Activated T-helper 17 cell treated with anti-CD3 and anti-CD28 coated beads, Interleukin-2, amount 50 U/mL, for 72 hours (primary cell): ENCODE measurements at regions not wholly inside any gene's neighbourhood (a gene's known extent, or its start where the extent isn't known, plus 50 kb on each side); places are given as distances from the start of the nearest gene placed in this dataset.
"Not testable (repeated sequence)": the region's sequence is repeated elsewhere in the genome, so short reads cannot be mapped to it uniquely, and the experiment has no call there.

Experiments
- ATAC-seq: fragments of 150-1000 bp; cut with Tn5 transposase; replicated peaks from 2 replicates; pipeline ENCODE4 v1.10.0; 2021; ENCODE audit warnings: mild to moderate bottlenecking, moderate library complexity
- H3K27ac Mint-ChIP-seq: one replicate; pipeline ENCODE4 v1.8.0; 2022; ENCODE audit warnings: mixed read lengths
- H3K27me3 Mint-ChIP-seq: one replicate; pipeline ENCODE4 v1.8.0; 2022; ENCODE audit warnings: mixed read lengths
- H3K36me3 Mint-ChIP-seq: one replicate; pipeline ENCODE4 v1.8.0; 2022; ENCODE audit warnings: low read depth, mild to moderate bottlenecking, mixed read lengths
- H3K4me1 Mint-ChIP-seq: one replicate; pipeline ENCODE4 v1.8.0; 2022; ENCODE audit warnings: mixed read lengths
- H3K4me3 Mint-ChIP-seq: one replicate; pipeline ENCODE4 v1.8.0; 2022; ENCODE audit warnings: mild to moderate bottlenecking, mixed read lengths
- H3K9me3 Mint-ChIP-seq: one replicate; pipeline ENCODE4 v1.8.0; 2022; ENCODE audit warnings: mixed read lengths

DNA sequence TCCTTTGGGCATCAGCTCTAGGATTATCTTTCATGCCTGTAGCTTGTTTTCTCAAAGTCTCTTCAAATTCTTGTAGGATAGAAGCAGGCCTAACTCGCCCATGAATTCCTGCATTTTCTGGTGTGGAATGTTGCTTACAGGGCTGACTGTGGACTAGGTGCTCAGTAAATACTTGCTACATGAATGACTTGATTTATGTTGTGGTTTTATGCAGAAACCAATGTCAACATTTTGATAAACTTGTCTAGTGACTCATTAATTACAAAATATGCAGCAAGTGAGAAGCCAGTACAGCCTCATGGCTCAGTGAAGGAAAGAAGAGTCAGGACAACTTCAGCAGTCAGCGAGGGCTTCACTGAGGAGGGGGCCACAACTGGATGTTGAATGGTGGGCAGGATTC lies 110.6 kb upstream of the SIX2 start:
- no peak overlapping the region for H3K4me3 Mint-ChIP-seq
- H3K27me3 Mint-ChIP-seq: no peaks in the 10 kb centered on the region
- no peaks in the 10 kb centered on the region for H3K4me1 Mint-ChIP-seq
- H3K27ac Mint-ChIP-seq: no peak overlapping the region
- H3K9me3 Mint-ChIP-seq: no peaks in the 10 kb centered on the region
- no peak for ATAC-seq
- no peaks in the 10 kb centered on the region for H3K36me3 Mint-ChIP-seq

DNA sequence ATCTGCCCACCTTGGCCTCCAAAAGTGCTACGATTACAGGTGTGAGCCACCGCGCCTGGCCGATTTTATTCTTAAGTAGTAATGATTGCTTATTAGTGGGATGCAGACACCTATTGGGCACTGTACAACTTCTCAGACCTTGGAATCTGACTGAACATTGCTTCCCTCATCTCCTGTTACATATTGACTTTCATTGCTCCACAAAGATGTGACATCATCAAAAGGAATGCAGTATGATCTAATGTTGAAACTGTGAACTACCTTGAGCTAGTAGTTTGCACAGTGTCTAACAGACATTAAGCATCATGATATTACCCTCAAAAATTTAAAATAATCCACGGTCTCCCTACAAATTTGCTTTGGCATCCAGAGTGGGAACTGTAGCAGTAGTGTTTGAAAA lies 109.8 kb upstream of the SIX2 start:
- no peak for ATAC-seq
- Mint-ChIP-seq H3K9me3 (no peaks in the 10 kb centered on the region), H3K27me3 (no peaks in the 10 kb centered on the region), H3K27ac (no peak overlapping the region), H3K4me1 (no peaks in the 10 kb centered on the region), H3K36me3 (no peaks in the 10 kb centered on the region), H3K4me3 (no peak overlapping the region)

DNA sequence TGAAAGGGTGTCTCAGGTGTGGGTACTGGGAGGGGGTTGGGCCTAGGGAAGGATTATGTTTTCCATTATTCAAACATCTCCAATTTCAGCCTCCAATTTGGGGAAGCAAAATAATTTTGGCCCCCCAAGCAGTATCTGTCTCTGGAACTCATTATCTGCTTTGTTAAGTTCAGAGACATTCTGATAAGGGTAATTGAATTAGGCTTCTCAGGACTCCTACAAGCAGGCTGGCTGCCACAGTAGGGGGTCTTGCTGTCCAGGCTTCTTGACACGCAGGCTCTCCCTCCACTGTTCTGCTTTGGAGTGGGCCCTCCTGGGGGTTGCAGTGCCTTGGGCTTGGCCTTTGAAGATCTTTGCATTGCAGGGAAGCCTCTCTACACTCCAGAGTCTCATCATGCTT lies 108.1 kb upstream of the SIX2 start:
- Mint-ChIP-seq H3K9me3 (no peaks in the 10 kb centered on the region), H3K4me3 (no peak overlapping the region), H3K27me3 (no peaks in the 10 kb centered on the region), H3K27ac (no peak overlapping the region), H3K36me3 (no peaks in the 10 kb centered on the region), H3K4me1 (no peaks in the 10 kb centered on the region)
- ATAC-seq: no peak

DNA sequence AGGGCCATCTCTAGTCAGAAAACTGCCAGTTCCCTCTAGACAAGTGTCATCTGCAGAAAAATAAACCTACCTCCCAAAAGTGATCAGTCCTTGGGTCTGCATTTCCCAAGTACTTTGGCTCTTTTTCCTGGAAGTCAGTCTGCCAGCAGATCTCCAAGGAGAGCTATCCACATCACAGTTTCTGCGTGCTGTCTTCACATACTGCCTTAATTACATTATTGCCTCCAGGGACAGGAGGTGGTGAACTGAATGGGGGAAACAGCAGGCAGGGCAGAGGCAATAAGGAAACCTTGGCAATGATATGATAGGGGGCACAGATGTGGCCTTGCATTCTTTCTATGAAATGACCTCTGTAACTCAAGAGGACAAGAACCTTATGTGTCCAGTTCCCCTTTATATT lies 105.9 kb upstream of the SIX2 start:
- H3K27ac Mint-ChIP-seq: no peak overlapping the region
- H3K9me3 Mint-ChIP-seq: no peaks in the 10 kb centered on the region
- no peak for ATAC-seq
- no peaks in the 10 kb centered on the region for H3K36me3 Mint-ChIP-seq
- H3K4me3 Mint-ChIP-seq: no peak overlapping the region
- H3K27me3 Mint-ChIP-seq: no peaks in the 10 kb centered on the region
- no peaks in the 10 kb centered on the region for H3K4me1 Mint-ChIP-seq

DNA sequence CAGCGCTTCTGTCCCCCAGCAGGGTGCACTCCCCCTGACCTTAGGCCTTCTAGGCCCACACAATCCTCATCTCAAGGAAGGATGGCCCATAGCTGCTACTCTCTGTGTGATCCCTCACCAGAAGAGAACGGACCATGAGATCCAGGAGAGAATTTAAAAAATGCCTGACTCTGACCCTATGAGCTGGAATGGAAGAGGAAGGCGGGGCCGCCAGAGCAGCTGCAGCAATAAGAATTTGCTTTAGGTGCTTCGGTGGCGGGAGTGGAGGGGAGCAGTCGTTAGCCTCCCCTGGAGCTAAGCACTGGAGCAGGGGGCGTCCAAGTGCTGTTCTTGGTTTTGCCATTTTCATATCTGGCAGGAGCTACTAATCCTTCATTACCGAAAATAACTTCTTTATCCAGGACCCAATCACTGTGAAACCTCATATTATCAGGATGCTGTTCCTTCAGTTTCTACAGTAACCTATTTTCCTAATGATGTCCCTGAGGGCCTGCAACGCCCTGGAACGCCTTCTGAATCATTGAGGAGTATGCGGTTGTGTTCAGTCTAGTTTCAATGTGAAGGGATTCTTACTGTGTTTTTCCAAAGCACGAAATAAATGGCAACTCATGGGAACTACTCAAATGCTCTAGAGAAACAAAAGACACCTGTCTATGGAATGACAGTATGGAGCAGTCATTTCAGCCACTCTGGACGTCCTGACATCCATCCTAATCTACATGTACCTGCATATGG lies 105.1 kb upstream of the SIX2 start:
- no peaks in the 10 kb centered on the region for H3K9me3 Mint-ChIP-seq
- no peaks in the 10 kb centered on the region for H3K36me3 Mint-ChIP-seq
- peaks cover 3% of the 10 kb centered on the region for H3K27me3 Mint-ChIP-seq
- H3K27ac Mint-ChIP-seq: no peak overlapping the region
- no peaks in the 10 kb centered on the region for H3K4me1 Mint-ChIP-seq
- no peak overlapping the region for H3K4me3 Mint-ChIP-seq
- ATAC-seq: no peak

DNA sequence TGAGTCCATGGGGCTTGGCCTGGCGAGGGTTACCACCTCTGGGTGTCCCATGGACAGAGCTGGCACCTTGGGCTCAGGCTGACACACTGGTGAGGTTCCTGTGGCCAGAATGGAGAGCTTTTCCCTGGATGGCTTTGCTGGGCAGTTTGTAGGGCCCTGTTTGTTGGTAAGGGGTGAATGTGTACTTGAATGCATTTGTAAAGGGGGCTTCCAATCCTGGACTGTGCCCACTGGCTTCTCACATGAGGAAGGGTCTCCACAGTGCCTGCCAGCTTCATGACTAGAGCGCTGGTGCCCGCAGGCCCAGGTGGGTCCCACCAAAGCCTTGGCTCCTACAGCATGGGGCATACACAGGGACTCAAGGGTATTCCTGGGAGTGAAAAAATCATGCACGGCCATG lies 103.5 kb upstream of the SIX2 start:
- Mint-ChIP-seq H3K36me3 (no peaks in the 10 kb centered on the region), H3K4me1 (no peaks in the 10 kb centered on the region), H3K4me3 (no peak overlapping the region), H3K27ac (no peak overlapping the region), H3K27me3 (peaks cover 3% of the 10 kb centered on the region), H3K9me3 (no peaks in the 10 kb centered on the region)
- ATAC-seq: no peak

DNA sequence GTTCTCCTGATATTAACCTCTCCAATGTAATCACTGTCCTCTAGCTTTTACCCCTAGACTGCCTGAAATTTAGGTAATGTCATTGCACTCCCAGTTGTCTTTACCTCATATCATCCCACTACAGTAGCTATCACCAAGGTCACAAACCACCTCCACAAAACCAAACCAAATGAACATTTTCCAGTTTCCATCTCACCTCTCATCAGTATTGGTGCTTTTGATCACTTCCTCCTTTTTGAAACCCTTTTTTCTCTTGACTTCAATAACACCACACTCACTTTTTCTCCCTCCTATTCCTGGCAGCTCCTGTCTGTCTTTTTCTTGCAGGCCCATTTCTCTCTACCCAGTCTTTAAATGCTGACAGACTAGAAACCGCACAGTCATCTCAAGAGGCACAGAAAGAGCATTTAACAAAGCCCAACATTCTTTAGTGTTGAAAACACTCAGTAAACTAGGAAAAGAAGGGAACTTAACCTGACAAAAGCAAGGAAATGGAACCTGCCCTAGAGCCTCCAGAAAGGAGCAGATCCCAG lies 95.9 kb upstream of the SIX2 start:
- Mint-ChIP-seq H3K9me3 (no peaks in the 10 kb centered on the region), H3K4me3 (no peak overlapping the region), H3K4me1 (no peaks in the 10 kb centered on the region), H3K27ac (no peak overlapping the region), H3K27me3 (peaks cover 15% of the 10 kb centered on the region), H3K36me3 (no peaks in the 10 kb centered on the region)
- ATAC-seq: no peak

DNA sequence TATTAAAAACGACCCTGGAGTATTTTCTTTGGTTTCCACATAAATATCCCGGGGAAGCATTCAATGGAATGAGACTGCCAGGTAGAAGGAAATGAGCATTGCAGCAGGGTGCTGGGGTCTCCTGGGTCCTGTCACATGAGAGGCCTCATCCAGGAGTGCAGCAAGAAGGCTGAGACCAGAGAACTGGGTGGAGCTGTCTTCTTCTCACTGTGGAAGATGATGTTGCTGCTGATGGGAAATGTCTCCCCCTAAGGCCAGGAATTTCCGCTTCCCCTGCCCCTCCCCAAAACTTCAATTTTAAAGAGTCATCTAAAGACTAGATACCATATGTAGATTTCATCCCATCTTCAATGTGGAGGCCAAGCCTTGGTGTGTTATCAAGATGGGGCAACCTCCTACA lies 95.2 kb upstream of the SIX2 start:
- no peak overlapping the region for H3K4me3 Mint-ChIP-seq
- H3K36me3 Mint-ChIP-seq: no peaks in the 10 kb centered on the region
- ATAC-seq: no peak
- H3K9me3 Mint-ChIP-seq: no peaks in the 10 kb centered on the region
- no peaks in the 10 kb centered on the region for H3K4me1 Mint-ChIP-seq
- peaks cover 15% of the 10 kb centered on the region for H3K27me3 Mint-ChIP-seq
- H3K27ac Mint-ChIP-seq: no peak overlapping the region

- ATAC-seq: no peak
- H3K4me3 Mint-ChIP-seq: no peak overlapping the region
- no peak overlapping the region for H3K27ac Mint-ChIP-seq
- peaks cover 15% of the 10 kb centered on the region for H3K27me3 Mint-ChIP-seq
- H3K9me3 Mint-ChIP-seq: no peaks in the 10 kb centered on the region
- H3K36me3 Mint-ChIP-seq: no peaks in the 10 kb centered on the region
- H3K4me1 Mint-ChIP-seq: no peaks in the 10 kb centered on the region
Observed at GRCh38 chr2:45103351-45104345, 94.4 kb upstream of the SIX2 start.

- no peaks in the 10 kb centered on the region for H3K9me3 Mint-ChIP-seq
- no peaks in the 10 kb centered on the region for H3K36me3 Mint-ChIP-seq
- no peak for ATAC-seq
- H3K27me3 Mint-ChIP-seq: peaks cover 15% of the 10 kb centered on the region
- H3K27ac Mint-ChIP-seq: no peak overlapping the region
- H3K4me1 Mint-ChIP-seq: no peaks in the 10 kb centered on the region
- no peak overlapping the region for H3K4me3 Mint-ChIP-seq
Observed at GRCh38 chr2:45102579-45103117, 93.4 kb upstream of the SIX2 start.

DNA sequence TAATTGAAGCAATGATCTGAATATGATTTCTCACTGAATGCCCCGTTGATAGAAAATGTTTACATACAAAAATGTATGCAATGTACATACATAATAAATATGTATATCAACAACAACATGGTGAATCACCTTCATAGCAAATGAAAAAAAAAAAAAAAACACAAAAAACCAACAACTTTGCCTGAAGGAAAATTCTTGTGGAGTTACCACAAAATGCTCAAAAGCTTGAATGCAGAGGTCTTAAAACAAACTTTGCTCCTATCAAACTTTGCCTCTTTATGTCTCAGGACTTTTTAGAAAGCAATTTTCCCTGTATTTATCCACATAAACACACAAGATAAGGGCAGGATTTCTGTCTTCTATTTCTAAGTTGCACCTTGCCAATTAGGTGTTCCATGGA lies 92.9 kb upstream of the SIX2 start:
- Mint-ChIP-seq H3K36me3 (no peaks in the 10 kb centered on the region), H3K9me3 (no peaks in the 10 kb centered on the region), H3K4me1 (no peaks in the 10 kb centered on the region), H3K27me3 (peaks cover 15% of the 10 kb centered on the region), H3K27ac (no peak overlapping the region), H3K4me3 (no peak overlapping the region)
- ATAC-seq: no peak

- Mint-ChIP-seq H3K36me3 (no peaks in the 10 kb centered on the region), H3K27ac (no peak overlapping the region), H3K27me3 (peaks cover 29% of the 10 kb centered on the region), H3K4me1 (no peaks in the 10 kb centered on the region), H3K4me3 (no peak overlapping the region), H3K9me3 (no peaks in the 10 kb centered on the region)
- no peak for ATAC-seq
Observed at GRCh38 chr2:45096996-45097395, 87.7 kb upstream of the SIX2 start.

DNA sequence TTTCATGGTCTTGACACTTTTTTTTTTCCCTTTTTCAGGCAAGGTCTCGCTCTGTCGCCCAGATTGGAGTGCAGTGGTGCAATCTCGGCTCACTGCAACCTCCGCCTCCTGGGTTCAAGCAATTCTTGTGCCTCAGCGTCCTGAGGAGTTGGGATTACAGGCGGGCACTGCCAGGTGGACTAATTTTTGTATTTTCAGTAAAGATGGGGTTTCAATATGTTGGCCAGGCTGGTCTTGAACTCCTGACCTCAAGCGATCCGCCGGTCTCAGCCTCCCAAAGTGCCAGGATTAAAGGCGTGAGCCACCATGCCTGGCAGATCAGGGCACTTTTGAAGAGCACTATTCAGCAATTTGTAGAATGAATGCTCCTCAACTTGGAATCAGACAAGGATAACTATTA lies 86.8 kb upstream of the SIX2 start:
- peaks cover 29% of the 10 kb centered on the region for H3K27me3 Mint-ChIP-seq
- not testable (repeated sequence) for H3K27ac Mint-ChIP-seq, ATAC-seq, H3K4me3 Mint-ChIP-seq, H3K4me1 Mint-ChIP-seq, H3K36me3 Mint-ChIP-seq, H3K9me3 Mint-ChIP-seq

- no peak overlapping the region for H3K4me3 Mint-ChIP-seq
- ATAC-seq: no peak
- H3K4me1 Mint-ChIP-seq: no peaks in the 10 kb centered on the region
- no peaks in the 10 kb centered on the region for H3K36me3 Mint-ChIP-seq
- no peak overlapping the region for H3K27ac Mint-ChIP-seq
- H3K9me3 Mint-ChIP-seq: no peaks in the 10 kb centered on the region
- peaks cover 32% of the 10 kb centered on the region for H3K27me3 Mint-ChIP-seq
Observed at GRCh38 chr2:45093663-45094062, 84.4 kb upstream of the SIX2 start.

DNA sequence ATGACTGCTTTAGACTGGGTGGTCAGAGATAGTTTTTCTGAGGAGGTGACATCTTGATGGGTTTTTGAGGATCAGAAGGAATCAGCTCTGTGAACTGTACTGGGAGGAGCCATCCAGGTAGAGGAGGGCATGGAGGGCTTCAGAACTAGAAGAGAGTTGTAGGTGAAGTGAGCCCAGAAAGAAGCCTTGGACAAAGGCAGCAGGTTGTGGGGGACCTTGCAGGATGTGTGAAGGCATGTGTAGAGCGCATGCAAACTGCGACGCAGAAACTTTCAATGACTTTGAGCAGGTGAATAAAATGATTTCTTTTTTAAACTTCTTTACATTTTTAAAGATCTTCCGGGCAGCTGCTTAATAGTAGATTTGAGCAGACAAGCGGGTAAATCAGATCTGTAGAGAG lies 83.9 kb upstream of the SIX2 start:
- no peak for ATAC-seq
- Mint-ChIP-seq H3K27ac (no peak overlapping the region), H3K9me3 (no peaks in the 10 kb centered on the region), H3K27me3 (peaks cover 32% of the 10 kb centered on the region), H3K4me1 (no peaks in the 10 kb centered on the region), H3K36me3 (no peaks in the 10 kb centered on the region), H3K4me3 (no peak overlapping the region)
